Stimulated activated memory B cell treated with anti-CD40 and anti-IgM and Interleukin-4, amounts not matched to agents 10 μg/mL and 1 μg/mL and 100 μg/mL, for 72 hours (primary cell): ENCODE measurements at regions not wholly inside any gene's neighbourhood (a gene's known extent, or its start where the extent isn't known, plus 50 kb on each side); places are given as distances from the start of the nearest gene placed in this dataset.
"Not testable (repeated sequence)": the region's sequence is repeated elsewhere in the genome, so short reads cannot be mapped to it uniquely, and the experiment has no call there.

Experiments used
- ATAC-seq: fragments of 150-1000 bp; cut with Tn5 transposase; 2 replicates; pipeline ENCODE4 v1.10.0; 2021
- H3K27ac Mint-ChIP-seq: one replicate; pipeline ENCODE4 v1.8.0; 2022; ENCODE audit warnings: mild to moderate bottlenecking, mixed read lengths
- H3K27me3 Mint-ChIP-seq: one replicate; pipeline ENCODE4 v1.8.0; 2022; ENCODE audit warnings: mixed read lengths
- H3K36me3 Mint-ChIP-seq: one replicate; pipeline ENCODE4 v1.8.0; 2022; ENCODE audit warnings: mixed read lengths
- H3K4me1 Mint-ChIP-seq: one replicate; pipeline ENCODE4 v1.8.0; 2022; ENCODE audit warnings: mixed read lengths
- H3K4me3 Mint-ChIP-seq: one replicate; pipeline ENCODE4 v1.8.0; 2022; ENCODE audit warnings: mild to moderate bottlenecking, moderate library complexity, mixed read lengths
- H3K9me3 Mint-ChIP-seq: one replicate; pipeline ENCODE4 v1.8.0; 2022; ENCODE audit warnings: mixed read lengths

- no peak for ATAC-seq
- H3K36me3 Mint-ChIP-seq: no peaks in the 10 kb centered on the region
Measured at GRCh38 chr4:23091711-23092110, 399.0 kb downstream of the GBA3 start.

GRCh38 chr4:23085249-23085568 is 392.5 kb downstream of the GBA3 start:
- no peak overlapping the region for H3K27ac Mint-ChIP-seq
- ATAC-seq: no peak
- no peaks in the 10 kb centered on the region for H3K36me3 Mint-ChIP-seq
- H3K4me3 Mint-ChIP-seq: no peak overlapping the region
- H3K4me1 Mint-ChIP-seq: no peaks in the 10 kb centered on the region
- H3K27me3 Mint-ChIP-seq: no peaks in the 10 kb centered on the region
- H3K9me3 Mint-ChIP-seq: peaks cover 7% of the 10 kb centered on the region

More at GRCh38 chr4:23091711-23092110, 399.0 kb downstream of the GBA3 start:
- Mint-ChIP-seq H3K27me3 (no peaks in the 10 kb centered on the region), H3K27ac (no peak overlapping the region), H3K4me1 (no peaks in the 10 kb centered on the region), H3K9me3 (peaks cover 7% of the 10 kb centered on the region), H3K4me3 (no peak overlapping the region)

- ATAC-seq: no peak
- Mint-ChIP-seq H3K27me3 (no peaks in the 10 kb centered on the region), H3K4me1 (no peaks in the 10 kb centered on the region), H3K27ac (no peak overlapping the region), H3K4me3 (no peak overlapping the region), H3K9me3 (peaks cover 7% of the 10 kb centered on the region), H3K36me3 (no peaks in the 10 kb centered on the region)
Measured at GRCh38 chr4:23084559-23085248, 392.0 kb downstream of the GBA3 start.

GRCh38 chr4:23083391-23083790 is 390.7 kb downstream of the GBA3 start:
- no peaks in the 10 kb centered on the region for H3K4me1 Mint-ChIP-seq
- H3K27ac Mint-ChIP-seq: no peak overlapping the region
- H3K36me3 Mint-ChIP-seq: no peaks in the 10 kb centered on the region
- peaks cover 7% of the 10 kb centered on the region for H3K9me3 Mint-ChIP-seq
- H3K4me3 Mint-ChIP-seq: no peak overlapping the region
- no peak for ATAC-seq
- no peaks in the 10 kb centered on the region for H3K27me3 Mint-ChIP-seq

GRCh38 chr4:23080171-23080570 is 387.4 kb downstream of the GBA3 start:
- H3K36me3 Mint-ChIP-seq, ATAC-seq, H3K9me3 Mint-ChIP-seq, H3K4me1 Mint-ChIP-seq, H3K27me3 Mint-ChIP-seq, H3K4me3 Mint-ChIP-seq, H3K27ac Mint-ChIP-seq: not testable (repeated sequence)

- H3K9me3 Mint-ChIP-seq: peaks cover 13% of the 10 kb centered on the region
- no peak overlapping the region for H3K4me3 Mint-ChIP-seq
- H3K4me1 Mint-ChIP-seq: no peaks in the 10 kb centered on the region
- no peaks in the 10 kb centered on the region for H3K27me3 Mint-ChIP-seq
- H3K36me3 Mint-ChIP-seq: no peaks in the 10 kb centered on the region
- H3K27ac Mint-ChIP-seq: no peak overlapping the region
- no peak for ATAC-seq
Measured at GRCh38 chr4:23070848-23071570, 378.3 kb downstream of the GBA3 start.

GRCh38 chr4:23068756-23069155 is 376.0 kb downstream of the GBA3 start:
- H3K27ac Mint-ChIP-seq: no peak overlapping the region
- no peaks in the 10 kb centered on the region for H3K4me1 Mint-ChIP-seq
- peaks cover 13% of the 10 kb centered on the region for H3K9me3 Mint-ChIP-seq
- no peak overlapping the region for H3K4me3 Mint-ChIP-seq
- H3K27me3 Mint-ChIP-seq: no peaks in the 10 kb centered on the region
- no peak for ATAC-seq
- no peaks in the 10 kb centered on the region for H3K36me3 Mint-ChIP-seq

- Mint-ChIP-seq H3K27ac (no peak overlapping the region), H3K9me3 (peaks cover 13% of the 10 kb centered on the region), H3K27me3 (no peaks in the 10 kb centered on the region), H3K36me3 (no peaks in the 10 kb centered on the region), H3K4me3 (no peak overlapping the region), H3K4me1 (no peaks in the 10 kb centered on the region)
- no peak for ATAC-seq
Measured at GRCh38 chr4:23068287-23068686, 375.6 kb downstream of the GBA3 start.

GRCh38 chr4:23062188-23062587 is 369.5 kb downstream of the GBA3 start:
- no peak for ATAC-seq
- no peak overlapping the region for H3K4me3 Mint-ChIP-seq
- no peaks in the 10 kb centered on the region for H3K9me3 Mint-ChIP-seq
- H3K27ac Mint-ChIP-seq: no peak overlapping the region
- H3K36me3 Mint-ChIP-seq: no peaks in the 10 kb centered on the region
- no peaks in the 10 kb centered on the region for H3K27me3 Mint-ChIP-seq
- H3K4me1 Mint-ChIP-seq: no peaks in the 10 kb centered on the region

GRCh38 chr4:23061431-23061830 is 368.7 kb downstream of the GBA3 start:
- Mint-ChIP-seq H3K9me3 (no peaks in the 10 kb centered on the region), H3K27me3 (no peaks in the 10 kb centered on the region), H3K27ac (no peak overlapping the region), H3K36me3 (no peaks in the 10 kb centered on the region), H3K4me1 (no peaks in the 10 kb centered on the region), H3K4me3 (no peak overlapping the region)
- ATAC-seq: no peak

- no peaks in the 10 kb centered on the region for H3K4me1 Mint-ChIP-seq
- H3K27ac Mint-ChIP-seq: no peak overlapping the region
- H3K36me3 Mint-ChIP-seq: no peaks in the 10 kb centered on the region
- H3K27me3 Mint-ChIP-seq: no peaks in the 10 kb centered on the region
- H3K9me3 Mint-ChIP-seq: no peaks in the 10 kb centered on the region
- H3K4me3 Mint-ChIP-seq: no peak overlapping the region
- ATAC-seq: no peak
Measured at GRCh38 chr4:23060776-23061175, 368.0 kb downstream of the GBA3 start.

- ATAC-seq: no peak
- Mint-ChIP-seq H3K27me3 (no peaks in the 10 kb centered on the region), H3K9me3 (peaks cover 4% of the 10 kb centered on the region), H3K27ac (no peak overlapping the region), H3K4me3 (no peak overlapping the region), H3K36me3 (no peaks in the 10 kb centered on the region), H3K4me1 (no peaks in the 10 kb centered on the region)
Measured at GRCh38 chr4:23058165-23058776, 365.5 kb downstream of the GBA3 start.

GRCh38 chr4:23041501-23041900 is 348.8 kb downstream of the GBA3 start:
- Mint-ChIP-seq H3K9me3 (peaks cover 3% of the 10 kb centered on the region), H3K4me1 (no peaks in the 10 kb centered on the region), H3K36me3 (no peaks in the 10 kb centered on the region), H3K27me3 (no peaks in the 10 kb centered on the region), H3K27ac (no peak overlapping the region), H3K4me3 (no peak overlapping the region)
- ATAC-seq: no peak

GRCh38 chr4:23040539-23040938 is 347.8 kb downstream of the GBA3 start:
- Mint-ChIP-seq H3K9me3 (peaks cover 3% of the 10 kb centered on the region), H3K27ac (no peak overlapping the region), H3K36me3 (no peaks in the 10 kb centered on the region), H3K4me3 (no peak overlapping the region), H3K27me3 (no peaks in the 10 kb centered on the region), H3K4me1 (no peaks in the 10 kb centered on the region)
- ATAC-seq: no peak

GRCh38 chr4:23039818-23040217 is 347.1 kb downstream of the GBA3 start:
- Mint-ChIP-seq H3K36me3 (no peaks in the 10 kb centered on the region), H3K9me3 (peaks cover 3% of the 10 kb centered on the region), H3K4me3 (no peak overlapping the region), H3K27me3 (no peaks in the 10 kb centered on the region), H3K4me1 (no peaks in the 10 kb centered on the region), H3K27ac (no peak overlapping the region)
- no peak for ATAC-seq
